DND-41 (cell line): ENCODE measurements at regions not wholly inside any gene's neighbourhood (a gene's known extent, or its start where the extent isn't known, plus 50 kb on each side); places are given as distances from the start of the nearest gene placed in this dataset.

Experiments used
- EZH2 ChIP-seq: IDR thresholded peaks from 3 replicates; pipeline ENCODE4 v1.6.1; 2012; ENCODE audit warnings: borderline replicate concordance, low read depth, mild to moderate bottlenecking, moderate library complexity, low read length, inconsistent platforms; ENCODE audit not compliant: severe bottlenecking
- TF ChIP-seq, protein P1 (sequence below): IDR thresholded peaks from 2 replicates; pipeline ENCODE4 v1.5.1; 2012; ENCODE audit warnings: borderline replicate concordance, low read length, moderate library complexity, mild to moderate bottlenecking; ENCODE audit not compliant: poor library complexity, severe bottlenecking; ENCODE audit errors: extremely low read depth

DNA sequence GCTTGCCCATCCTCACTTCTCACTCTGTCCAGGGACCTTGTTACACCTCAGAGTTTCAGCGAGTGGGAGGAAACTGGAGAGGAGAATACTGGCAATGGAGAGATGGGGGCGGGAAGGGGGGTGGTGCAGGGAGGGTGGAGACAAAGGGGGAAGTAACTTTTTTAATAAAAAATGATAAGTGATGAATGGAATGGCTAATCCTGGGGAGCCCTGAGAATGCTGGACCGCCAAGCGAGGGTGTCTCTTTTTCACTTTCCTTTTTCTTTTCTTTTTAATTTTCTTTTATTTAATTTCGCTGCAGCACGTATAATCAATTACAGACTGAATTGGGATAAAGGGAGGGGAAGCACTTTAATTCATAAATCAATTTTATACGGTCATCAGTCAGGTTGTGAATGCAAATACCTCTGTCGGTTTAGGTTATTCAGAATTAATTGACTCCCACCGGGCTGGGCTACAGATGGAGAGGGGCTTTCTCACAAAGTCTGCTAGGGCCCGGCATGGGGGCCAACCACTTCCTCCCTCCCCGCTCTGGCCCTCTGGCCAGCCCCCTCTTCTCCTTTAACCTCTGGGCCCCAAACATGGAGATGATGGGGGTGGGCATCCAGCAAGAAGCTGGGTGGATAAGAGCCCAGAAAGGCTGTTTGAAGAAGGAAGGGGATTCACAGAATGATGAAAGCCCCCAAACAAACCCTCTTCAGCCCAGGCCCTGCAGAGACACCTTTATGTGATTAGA is 106.8 kb upstream of the BOC start:
- TF ChIP-seq, protein P1, sequence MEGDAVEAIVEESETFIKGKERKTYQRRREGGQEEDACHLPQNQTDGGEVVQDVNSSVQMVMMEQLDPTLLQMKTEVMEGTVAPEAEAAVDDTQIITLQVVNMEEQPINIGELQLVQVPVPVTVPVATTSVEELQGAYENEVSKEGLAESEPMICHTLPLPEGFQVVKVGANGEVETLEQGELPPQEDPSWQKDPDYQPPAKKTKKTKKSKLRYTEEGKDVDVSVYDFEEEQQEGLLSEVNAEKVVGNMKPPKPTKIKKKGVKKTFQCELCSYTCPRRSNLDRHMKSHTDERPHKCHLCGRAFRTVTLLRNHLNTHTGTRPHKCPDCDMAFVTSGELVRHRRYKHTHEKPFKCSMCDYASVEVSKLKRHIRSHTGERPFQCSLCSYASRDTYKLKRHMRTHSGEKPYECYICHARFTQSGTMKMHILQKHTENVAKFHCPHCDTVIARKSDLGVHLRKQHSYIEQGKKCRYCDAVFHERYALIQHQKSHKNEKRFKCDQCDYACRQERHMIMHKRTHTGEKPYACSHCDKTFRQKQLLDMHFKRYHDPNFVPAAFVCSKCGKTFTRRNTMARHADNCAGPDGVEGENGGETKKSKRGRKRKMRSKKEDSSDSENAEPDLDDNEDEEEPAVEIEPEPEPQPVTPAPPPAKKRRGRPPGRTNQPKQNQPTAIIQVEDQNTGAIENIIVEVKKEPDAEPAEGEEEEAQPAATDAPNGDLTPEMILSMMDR, result no peak
- no peak for TF ChIP-seq EZH2
